Activated CD4-positive, alpha-beta T cell treated with anti-CD3 and anti-CD28 coated beads, Interleukin-2, amount 10 ng/mL, durations not matched to agents 24 days and 14 days (primary cell): ENCODE measurements at regions not wholly inside any gene's neighbourhood (a gene's known extent, or its start where the extent isn't known, plus 50 kb on each side); places are given as distances from the start of the nearest gene placed in this dataset.

Source experiments
- DNase-seq: peaks from one replicate; pipeline ENCODE4 v3.0.0; 2022
- H3K27ac Mint-ChIP-seq: one replicate; pipeline ENCODE4 v1.8.0; 2022; ENCODE audit warnings: mild to moderate bottlenecking, mixed read lengths
- H3K27me3 Mint-ChIP-seq: one replicate; pipeline ENCODE4 v1.8.0; 2022; ENCODE audit warnings: mixed read lengths
- H3K36me3 Mint-ChIP-seq: one replicate; pipeline ENCODE4 v1.8.0; 2022; ENCODE audit warnings: low read depth, mild to moderate bottlenecking, mixed read lengths
- H3K4me1 Mint-ChIP-seq: one replicate; pipeline ENCODE4 v1.8.0; 2021; ENCODE audit warnings: mixed read lengths
- H3K4me3 Mint-ChIP-seq: one replicate; pipeline ENCODE4 v1.8.0; 2022; ENCODE audit warnings: mild to moderate bottlenecking, moderate library complexity, mixed read lengths
- H3K9me3 Mint-ChIP-seq: one replicate; pipeline ENCODE4 v1.8.0; 2021; ENCODE audit warnings: mixed read lengths
- intact Hi-C: fragments of 100-400 bp; cut with micrococcal nuclease; formaldehyde crosslinking; loops from one replicate; pipeline ENCODE4 v1.15.1; 2023

- Mint-ChIP-seq H3K36me3 (no peaks in the 10 kb centered on the region), H3K27me3 (peaks cover 20% of the 10 kb centered on the region), H3K4me3 (no peak overlapping the region), H3K9me3 (no peaks in the 10 kb centered on the region), H3K27ac (no peak overlapping the region), H3K4me1 (peaks cover 6% of the 10 kb centered on the region)
- DNase-seq = no peak
- intact Hi-C loops = no loop called here
These were observed 71.4 kb downstream of the TLR4 start for GRCh38 chr9:117775591-117775990.

- no peak overlapping the region for H3K4me3 Mint-ChIP-seq
- peaks cover 6% of the 10 kb centered on the region for H3K4me1 Mint-ChIP-seq
- no peak for DNase-seq
- H3K27ac Mint-ChIP-seq = no peak overlapping the region
- intact Hi-C loops = no loop called here
- H3K9me3 Mint-ChIP-seq = no peaks in the 10 kb centered on the region
- H3K36me3 Mint-ChIP-seq = no peaks in the 10 kb centered on the region
- peaks cover 18% of the 10 kb centered on the region for H3K27me3 Mint-ChIP-seq
These were observed 73.6 kb downstream of the TLR4 start for GRCh38 chr9:117777823-117778222.

GRCh38 chr9:117779760-117780159 lies 75.6 kb downstream of the TLR4 start:
- no peak overlapping the region for H3K27ac Mint-ChIP-seq
- H3K4me1 Mint-ChIP-seq = peaks cover 6% of the 10 kb centered on the region
- intact Hi-C loops = no loop called here
- H3K36me3 Mint-ChIP-seq = no peaks in the 10 kb centered on the region
- DNase-seq = peak; percentile 53
- peaks cover 15% of the 10 kb centered on the region for H3K27me3 Mint-ChIP-seq
- H3K4me3 Mint-ChIP-seq = no peak overlapping the region
- no peaks in the 10 kb centered on the region for H3K9me3 Mint-ChIP-seq

- peaks cover 15% of the 10 kb centered on the region for H3K27me3 Mint-ChIP-seq
- DNase-seq = peak; percentile 89
- no peak overlapping the region for H3K4me3 Mint-ChIP-seq
- intact Hi-C loops = loop anchor here (1.0 kb wide), 2 partner anchors 43 to 65 kb away; no protein-coding TSS in a partner anchor
- no peaks in the 10 kb centered on the region for H3K36me3 Mint-ChIP-seq
- no peak overlapping the region for H3K27ac Mint-ChIP-seq
- H3K9me3 Mint-ChIP-seq = no peaks in the 10 kb centered on the region
- H3K4me1 Mint-ChIP-seq = peaks cover 8% of the 10 kb centered on the region
These were observed 79.0 kb downstream of the TLR4 start for GRCh38 chr9:117782931-117783788.

- DNase-seq = peak; percentile 79
- Mint-ChIP-seq H3K36me3 (no peaks in the 10 kb centered on the region), H3K9me3 (no peaks in the 10 kb centered on the region), H3K27me3 (peaks cover 15% of the 10 kb centered on the region), H3K27ac (no peak overlapping the region), H3K4me3 (no peak overlapping the region), H3K4me1 (peaks cover 8% of the 10 kb centered on the region)
- intact Hi-C loops = loop anchor here (1.0 kb wide), 2 partner anchors 42 to 66 kb away; no protein-coding TSS in a partner anchor
These were observed 79.6 kb downstream of the TLR4 start for GRCh38 chr9:117783828-117784227.

GRCh38 chr9:117784996-117785395 lies 80.8 kb downstream of the TLR4 start:
- H3K4me1 Mint-ChIP-seq = peaks cover 2% of the 10 kb centered on the region
- no peaks in the 10 kb centered on the region for H3K9me3 Mint-ChIP-seq
- H3K36me3 Mint-ChIP-seq = no peaks in the 10 kb centered on the region
- intact Hi-C loops = no loop called here
- H3K4me3 Mint-ChIP-seq = no peak overlapping the region
- peaks cover 6% of the 10 kb centered on the region for H3K27me3 Mint-ChIP-seq
- H3K27ac Mint-ChIP-seq = no peak overlapping the region
- DNase-seq = no peak

- Mint-ChIP-seq H3K4me1 (peaks cover 2% of the 10 kb centered on the region), H3K27ac (no peak overlapping the region), H3K36me3 (no peaks in the 10 kb centered on the region), H3K27me3 (no peaks in the 10 kb centered on the region), H3K4me3 (no peak overlapping the region), H3K9me3 (no peaks in the 10 kb centered on the region)
- intact Hi-C loops = no loop called here
- peak; percentile 16 for DNase-seq
These were observed 83.5 kb downstream of the TLR4 start for GRCh38 chr9:117787746-117788145.

- intact Hi-C loops = no loop called here
- Mint-ChIP-seq H3K27ac (no peak overlapping the region), H3K4me3 (no peak overlapping the region), H3K9me3 (peaks cover 3% of the 10 kb centered on the region), H3K27me3 (peaks cover 9% of the 10 kb centered on the region), H3K4me1 (no peaks in the 10 kb centered on the region), H3K36me3 (no peaks in the 10 kb centered on the region)
- DNase-seq = no peak
These were observed 91.1 kb downstream of the TLR4 start for GRCh38 chr9:117795271-117795670.

GRCh38 chr9:117796681-117797080 lies 92.5 kb downstream of the TLR4 start:
- intact Hi-C loops = no loop called here
- Mint-ChIP-seq H3K27ac (no peak overlapping the region), H3K4me3 (no peak overlapping the region), H3K9me3 (peaks cover 3% of the 10 kb centered on the region), H3K4me1 (no peaks in the 10 kb centered on the region), H3K27me3 (peaks cover 9% of the 10 kb centered on the region), H3K36me3 (no peaks in the 10 kb centered on the region)
- no peak for DNase-seq

GRCh38 chr9:117800389-117800788 lies 96.2 kb downstream of the TLR4 start:
- Mint-ChIP-seq H3K9me3 (peaks cover 3% of the 10 kb centered on the region), H3K4me3 (no peak overlapping the region)

GRCh38 chr9:117809751-117810150 lies 105.5 kb downstream of the TLR4 start:
- Mint-ChIP-seq H3K9me3 (no peaks in the 10 kb centered on the region), H3K27me3 (peaks cover 10% of the 10 kb centered on the region), H3K4me1 (no peaks in the 10 kb centered on the region), H3K36me3 (no peaks in the 10 kb centered on the region), H3K4me3 (no peak overlapping the region), H3K27ac (no peak overlapping the region)
- DNase-seq = no peak
- intact Hi-C loops = no loop called here

More at GRCh38 chr9:117800389-117800788, 96.2 kb downstream of the TLR4 start:
- Mint-ChIP-seq H3K4me1 (no peaks in the 10 kb centered on the region), H3K27me3 (peaks cover 12% of the 10 kb centered on the region), H3K27ac (no peak overlapping the region), H3K36me3 (no peaks in the 10 kb centered on the region)
- intact Hi-C loops = no loop called here
- no peak for DNase-seq

GRCh38 chr9:117815315-117815714 lies 111.1 kb downstream of the TLR4 start:
- Mint-ChIP-seq H3K9me3 (peaks cover 6% of the 10 kb centered on the region), H3K4me3 (no peak overlapping the region), H3K27me3 (peaks cover 20% of the 10 kb centered on the region), H3K4me1 (peaks cover 8% of the 10 kb centered on the region), H3K36me3 (no peaks in the 10 kb centered on the region), H3K27ac (no peak overlapping the region)
- no peak for DNase-seq
- intact Hi-C loops = no loop called here

- H3K27me3 Mint-ChIP-seq = peaks cover 25% of the 10 kb centered on the region
- DNase-seq = no peak
- H3K27ac Mint-ChIP-seq = no peak overlapping the region
- H3K9me3 Mint-ChIP-seq = peaks cover 6% of the 10 kb centered on the region
- H3K36me3 Mint-ChIP-seq = no peaks in the 10 kb centered on the region
- intact Hi-C loops = no loop called here
- peaks cover 8% of the 10 kb centered on the region for H3K4me1 Mint-ChIP-seq
- H3K4me3 Mint-ChIP-seq = no peak overlapping the region
These were observed 111.7 kb downstream of the TLR4 start for GRCh38 chr9:117815948-117816347.

- no peak overlapping the region for H3K27ac Mint-ChIP-seq
- intact Hi-C loops = no loop called here
- peaks cover 16% of the 10 kb centered on the region for H3K9me3 Mint-ChIP-seq
- peaks cover 21% of the 10 kb centered on the region for H3K4me1 Mint-ChIP-seq
- H3K4me3 Mint-ChIP-seq = no peak overlapping the region
- no peaks in the 10 kb centered on the region for H3K36me3 Mint-ChIP-seq
- no peak for DNase-seq
- peaks cover 47% of the 10 kb centered on the region for H3K27me3 Mint-ChIP-seq
These were observed 117.8 kb downstream of the TLR4 start for GRCh38 chr9:117821954-117822353.
